Stimulated activated CD4-positive, alpha-beta T cell treated with anti-CD3 and anti-CD28 coated beads, Interleukin-4, amount 100 ng/mL, for 24 hours (primary cell): ENCODE measurements at regions not wholly inside any gene's neighbourhood (a gene's known extent, or its start where the extent isn't known, plus 50 kb on each side); places are given as distances from the start of the nearest gene placed in this dataset.

ENCODE experiments used
- DNase-seq: peaks from one replicate; pipeline ENCODE4 v3.0.0-alpha.2; 2020

GRCh38 chr6:1113916-1114540 lies 197.9 kb upstream of the FOXQ1 start:
- DNase-seq: no peak

- no peak for DNase-seq
Measured at GRCh38 chr6:1111361-1111760, 200.5 kb upstream of the FOXQ1 start.

GRCh38 chr6:1110941-1111349 lies 201.0 kb upstream of the FOXQ1 start:
- no peak for DNase-seq

GRCh38 chr6:1110164-1110563 lies 201.7 kb upstream of the FOXQ1 start:
- no peak for DNase-seq

- DNase-seq: no peak
Measured at GRCh38 chr6:1109134-1109533, 202.8 kb upstream of the FOXQ1 start.

GRCh38 chr6:1108198-1108597 lies 203.7 kb upstream of the FOXQ1 start:
- DNase-seq: no peak

GRCh38 chr6:1107578-1107977 lies 204.3 kb upstream of the FOXQ1 start:
- no peak for DNase-seq

GRCh38 chr6:1105833-1106400 lies 206.0 kb upstream of the FOXQ1 start:
- DNase-seq: no peak

- DNase-seq: no peak
Measured at GRCh38 chr6:1104988-1105670, 206.8 kb upstream of the FOXQ1 start.

- no peak for DNase-seq
Measured at GRCh38 chr6:1103945-1104623, 207.8 kb upstream of the FOXQ1 start.

- DNase-seq: no peak
Measured at GRCh38 chr6:1103021-1103420, 208.9 kb upstream of the FOXQ1 start.

- no peak for DNase-seq
Measured at GRCh38 chr6:1100269-1100668, 211.6 kb upstream of the FOXQ1 start.

GRCh38 chr6:1099264-1099663 lies 212.6 kb upstream of the FOXQ1 start:
- no peak for DNase-seq

- no peak for DNase-seq
Measured at GRCh38 chr6:1096967-1097765, 214.7 kb upstream of the FOXQ1 start.

GRCh38 chr6:1094306-1094705 lies 217.6 kb upstream of the FOXQ1 start:
- no peak for DNase-seq

- DNase-seq: no peak
Measured at GRCh38 chr6:1091900-1092299, 220.0 kb upstream of the FOXQ1 start.

- DNase-seq: no peak
Measured at GRCh38 chr6:1089859-1090258, 222.0 kb upstream of the FOXQ1 start.

- DNase-seq: no peak
Measured at GRCh38 chr6:1088492-1089001, 223.4 kb upstream of the FOXQ1 start.

GRCh38 chr6:1087154-1087843 lies 224.6 kb upstream of the FOXQ1 start:
- no peak for DNase-seq

- DNase-seq: no peak
Measured at GRCh38 chr6:1086446-1087153, 225.3 kb upstream of the FOXQ1 start.

- DNase-seq: no peak
Measured at GRCh38 chr6:1082285-1082935, 229.5 kb upstream of the FOXQ1 start.
